ENCODE measurements at regions not wholly inside any gene's neighbourhood (a gene's known extent, or its start where the extent isn't known, plus 50 kb on each side); places are given as distances from the start of the nearest gene placed in this dataset.

DNA sequence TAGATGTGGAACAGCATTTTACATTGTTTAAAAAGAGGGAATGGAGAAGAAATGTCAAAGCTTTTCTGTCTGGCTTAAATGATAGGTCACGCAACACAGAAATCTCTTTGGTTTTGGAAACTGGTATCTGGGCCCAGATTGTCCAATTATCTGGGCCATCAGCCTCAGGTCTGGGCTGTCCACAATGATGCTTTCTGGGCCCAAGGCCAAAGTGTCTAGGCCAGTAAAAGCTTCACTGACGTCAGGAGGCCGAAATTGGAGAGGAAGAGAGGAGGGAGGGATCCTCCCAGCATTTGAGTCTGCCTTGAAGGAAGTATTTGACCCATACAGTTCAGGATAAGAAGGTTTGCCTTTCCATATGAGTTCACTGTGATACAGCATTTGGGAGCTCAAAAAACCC, 60.7 kb upstream of the ALDH1A3 start:
- CTCF ChIA-PET: interaction anchor here (0.9 to 1.2 kb wide), 3 partner anchors 8 to 18 kb away, joined by 3 to 5 read pairs (median 4); no protein-coding TSS in a partner anchor

DNA sequence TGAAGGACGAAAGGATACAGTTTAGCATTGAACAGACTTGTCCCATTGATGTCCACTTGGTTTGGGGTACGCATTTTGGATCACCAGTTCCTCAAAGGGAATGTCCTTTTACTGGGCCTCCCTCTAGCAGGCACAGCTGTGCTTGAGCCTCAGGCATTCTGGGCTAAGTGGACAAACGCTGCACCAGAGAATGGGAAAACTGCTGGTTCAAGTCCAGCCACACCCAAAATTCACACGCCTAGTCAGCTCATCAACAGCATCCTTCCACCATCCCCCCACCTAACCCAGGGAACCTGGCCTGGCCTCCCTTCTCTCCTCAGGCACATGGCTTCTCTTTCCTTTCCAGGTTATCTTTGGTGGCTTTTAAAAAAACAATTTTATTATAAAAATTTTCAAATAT, 59.1 kb upstream of the ALDH1A3 start:
- Histone ChIP-seq H3K9me2 (no peaks in the 10 kb centered on the region), H3K4me2 (no peak overlapping the region), H3K4me3 (ENCODE audit: low read depth in 2 of 2, low read length in 1 of 2) (no peak overlapping the region), H3K79me2 (ENCODE audit: insufficient read depth) (no peaks in the 10 kb centered on the region), H2AFZ (ENCODE audit: low read depth) (no peak overlapping the region), H3K36me3 (replicated peaks in 1 of 2; ENCODE audit: control insufficient read depth in 1 of 2, insufficient read depth in 2 of 2, low read length in 1 of 2) (no peaks in the 10 kb centered on the region), H3K9me3 (no peaks in the 10 kb centered on the region), H3K4me1 (ENCODE audit: control insufficient read depth in 1 of 2, insufficient read depth in 2 of 2, low read depth in 1 of 2, low read length in 1 of 2) (peaks cover 0 to 20% of the 10 kb centered on the region in 2 experiments; a peak in 2 of 4 replicates), H3K9ac (no peak overlapping the region), H3F3A (replicated peaks; ENCODE audit: insufficient read depth) (no peaks in the 10 kb centered on the region), H3K27me3 (ENCODE audit: insufficient read depth) (no peaks in the 10 kb centered on the region), H4K20me1 (ENCODE audit: insufficient read depth) (no peaks in the 10 kb centered on the region), H3K27ac (ENCODE audit: low read depth in 2 of 2, low read length in 1 of 2) (peak overlapping the region in 1 of 2 experiments; percentile 94; a peak in 2 of 4 replicates)
- no peak for DNase-seq
- ChIA-PET CTCF (no interaction called here), POLR2A (no interaction called here)
- 42% methylated on average over 4 of the region's 4 CpGs for WGBS (ENCODE audit: low lambda C conversion rate)
- no peak for TF ChIP-seq GABPA (IDR thresholded peaks at IDR 0.05; ENCODE audit: low read depth)

More for the DNA sequence above, 60.7 kb upstream of the ALDH1A3 start:
- Histone ChIP-seq H3K36me3 (replicated peaks in 1 of 2; ENCODE audit: control insufficient read depth in 1 of 2, insufficient read depth in 2 of 2, low read length in 1 of 2) (no peaks in the 10 kb centered on the region), H3K79me2 (ENCODE audit: insufficient read depth) (no peaks in the 10 kb centered on the region), H3K4me1 (ENCODE audit: control insufficient read depth in 1 of 2, insufficient read depth in 2 of 2, low read depth in 1 of 2, low read length in 1 of 2) (peaks cover 0 to 18% of the 10 kb centered on the region in 2 experiments; a peak in 2 of 4 replicates), H3K4me3 (ENCODE audit: low read depth in 2 of 2, low read length in 1 of 2) (no peak overlapping the region), H3F3A (replicated peaks; ENCODE audit: insufficient read depth) (no peaks in the 10 kb centered on the region), H3K9ac (no peak overlapping the region), H3K9me3 (no peaks in the 10 kb centered on the region), H4K20me1 (ENCODE audit: insufficient read depth) (no peaks in the 10 kb centered on the region), H3K4me2 (no peak overlapping the region), H3K27me3 (ENCODE audit: insufficient read depth) (no peaks in the 10 kb centered on the region), H2AFZ (ENCODE audit: low read depth) (no peak overlapping the region), H3K27ac (ENCODE audit: low read depth in 2 of 2, low read length in 1 of 2) (peak overlapping the region; percentile 13 to 94; a peak in 2 of 4 replicates), H3K9me2 (no peaks in the 10 kb centered on the region)
- POLR2A ChIA-PET: no interaction called here
- 28% methylated on average over 3 of the region's 3 CpGs for WGBS (ENCODE audit: low lambda C conversion rate)
- TF ChIP-seq EP300 (IDR thresholded peaks at IDR 0.05; ENCODE audit: borderline replicate concordance in 1 of 2, low read depth in 1 of 2, low read length in 1 of 2) (peak in 1 of 2 experiments; percentile 66; a peak in 2 of 4 replicates), NFIC (IDR thresholded peaks at IDR 0.05; ENCODE audit: borderline replicate concordance) (peak; percentile 41; the same call in 1 of the 2 replicates), FOSL2 (IDR thresholded peaks at IDR 0.05; ENCODE audit: borderline replicate concordance, low read depth) (no peak), GATA2 (CRISPR knock-in tag; IDR thresholded peaks at IDR 0.05) (peak; percentile 31; the same call in 1 of the 2 replicates), RCOR1 (IDR thresholded peaks at IDR 0.05; ENCODE audit: low read length) (0 out of 2 replicates have a peak, but pooled peaks have one; percentile 24)
- TF ChIP-seq, protein P1, sequence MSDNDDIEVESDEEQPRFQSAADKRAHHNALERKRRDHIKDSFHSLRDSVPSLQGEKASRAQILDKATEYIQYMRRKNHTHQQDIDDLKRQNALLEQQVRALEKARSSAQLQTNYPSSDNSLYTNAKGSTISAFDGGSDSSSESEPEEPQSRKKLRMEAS (IDR thresholded peaks at IDR 0.05; ENCODE audit: low read depth): no peak
- TF ChIP-seq, protein P2, sequence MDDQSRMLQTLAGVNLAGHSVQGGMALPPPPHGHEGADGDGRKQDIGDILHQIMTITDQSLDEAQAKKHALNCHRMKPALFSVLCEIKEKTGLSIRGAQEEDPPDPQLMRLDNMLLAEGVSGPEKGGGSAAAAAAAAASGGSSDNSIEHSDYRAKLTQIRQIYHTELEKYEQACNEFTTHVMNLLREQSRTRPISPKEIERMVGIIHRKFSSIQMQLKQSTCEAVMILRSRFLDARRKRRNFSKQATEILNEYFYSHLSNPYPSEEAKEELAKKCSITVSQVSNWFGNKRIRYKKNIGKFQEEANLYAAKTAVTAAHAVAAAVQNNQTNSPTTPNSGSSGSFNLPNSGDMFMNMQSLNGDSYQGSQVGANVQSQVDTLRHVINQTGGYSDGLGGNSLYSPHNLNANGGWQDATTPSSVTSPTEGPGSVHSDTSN (IDR thresholded peaks at IDR 0.05): 0 out of 2 replicates have a peak, but pooled peaks have one; percentile 23
- DNase-seq: peak; percentile 65

DNA sequence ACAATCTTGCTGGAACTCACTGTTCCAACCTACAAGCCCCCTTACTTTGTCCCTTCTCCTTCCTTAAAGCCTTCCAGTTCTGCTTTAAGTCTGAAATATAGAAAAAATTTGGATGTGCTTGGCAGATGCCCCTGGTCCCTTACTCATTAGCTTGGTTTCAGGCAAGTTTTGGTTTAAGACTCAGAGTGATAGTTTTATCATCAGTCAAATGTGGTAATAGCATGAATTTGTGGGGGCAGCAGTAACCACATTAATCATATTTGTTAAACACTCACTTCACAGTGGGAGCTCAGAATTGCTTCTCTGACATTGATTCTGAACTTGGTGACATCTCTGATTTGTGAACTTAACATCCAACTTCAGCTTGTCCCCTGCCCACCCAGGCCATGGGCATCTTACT, 58.3 kb upstream of the ALDH1A3 start:
- Histone ChIP-seq H4K20me1 (ENCODE audit: insufficient read depth) (no peaks in the 10 kb centered on the region), H3K9me3 (no peaks in the 10 kb centered on the region), H3K27ac (ENCODE audit: low read depth in 2 of 2, low read length in 1 of 2) (no peak overlapping the region; a peak in 1 of 4 replicates), H3K27me3 (ENCODE audit: insufficient read depth) (no peaks in the 10 kb centered on the region), H3K4me1 (ENCODE audit: control insufficient read depth in 1 of 2, insufficient read depth in 2 of 2, low read depth in 1 of 2, low read length in 1 of 2) (peaks cover 0 to 20% of the 10 kb centered on the region in 2 experiments; a peak in 2 of 4 replicates), H2AFZ (ENCODE audit: low read depth) (no peak overlapping the region), H3F3A (replicated peaks; ENCODE audit: insufficient read depth) (no peaks in the 10 kb centered on the region), H3K79me2 (ENCODE audit: insufficient read depth) (no peaks in the 10 kb centered on the region), H3K9me2 (no peaks in the 10 kb centered on the region), H3K36me3 (replicated peaks in 1 of 2; ENCODE audit: control insufficient read depth in 1 of 2, insufficient read depth in 2 of 2, low read length in 1 of 2) (no peaks in the 10 kb centered on the region), H3K4me3 (ENCODE audit: low read depth in 2 of 2, low read length in 1 of 2) (no peak overlapping the region), H3K4me2 (no peak overlapping the region), H3K9ac (no peak overlapping the region)
- ChIA-PET CTCF (no interaction called here), POLR2A (no interaction called here)
- TF ChIP-seq NRF1 (IDR thresholded peaks at IDR 0.05; ENCODE audit: low read depth, low read length) (no peak), SMC3 (IDR thresholded peaks at IDR 0.05; ENCODE audit: low read depth, low read length) (no peak), FOXJ3 (CRISPR knock-in tag; IDR thresholded peaks at IDR 0.05) (no peak)
- no peak for DNase-seq
